HepG2 (cell line): ENCODE measurements at regions not wholly inside any gene's neighbourhood (a gene's known extent, or its start where the extent isn't known, plus 50 kb on each side); places are given as distances from the start of the nearest gene placed in this dataset.

Experiments
- ATAC-seq: fragments of 200-7000 bp; cut with Tn5 transposase; 3 replicates; pipeline ENCODE4 v1.9.1; 2020; ENCODE audit warnings: mild to moderate bottlenecking, moderate library complexity
- BruUV-seq: library from RNA; stranded (reverse); fragments of 400-500 nt; replicated peaks from 2 replicates; lab custom pipeline; 2021; lab: Mats Ljungman, UMichigan
- CTCF ChIA-PET: fragments of 300-600 bp; formaldehyde crosslinking; extraction: SDS; loops from one replicate; lab custom pipeline; 2021; ENCODE audit warnings: low total read pairs, inconsistent platforms, low intra/inter-chr PET ratio; lab: Yijun Ruan, JAX
- POLR2A ChIA-PET: fragments of 350-600 bp; sonication (Branson Sonifier 250); formaldehyde crosslinking; loops from one replicate; lab custom pipeline; 2020; ENCODE audit warnings: antibody characterized with exemption, inconsistent platforms; lab: Yijun Ruan, JAX
- DNase-seq: peaks from one replicate; pipeline ENCODE4 v3.0.0-alpha.2; 2015; ENCODE audit warnings: low spot score
- FAIRE-seq: peaks from 3 replicates; lab custom pipeline; 2011; peaks lifted over from hg19 to GRCh38; lab: Jason Lieb, UNC
- H2AFZ ChIP-seq: one replicate; pipeline ENCODE4 v1.6.1; 2011; ENCODE audit warnings: low read length, inconsistent platforms
- H3K27ac ChIP-seq: fragments of 300-600 bp; 3 replicates; pipeline ENCODE4 v1.8.0; 2011; ENCODE audit warnings: mixed run types, mild to moderate bottlenecking, mixed read lengths, low read length, inconsistent platforms; ENCODE audit not compliant: insufficient read depth; ENCODE audit errors: extremely low read length
- H3K27me3 ChIP-seq, 2 experiments: fragments of 200-600 bp in 1 of 2; 2 replicates in 1 of 2; 3 replicates in 1 of 2; pipeline versions ENCODE4 v1.6.0 to v1.8.0; 2011; ENCODE audit warnings: low read length in 2 of 2, mild to moderate bottlenecking in 2 of 2, moderate library complexity in 2 of 2, inconsistent platforms in 1 of 2; ENCODE audit not compliant: insufficient read depth in 2 of 2, control insufficient read depth in 1 of 2
- H3K36me3 ChIP-seq, 2 experiments: fragments of 200-600 bp in 1 of 2; replicated peaks in 1 of 2; 2 replicates in 1 of 2; 3 replicates in 1 of 2; pipeline versions ENCODE4 v1.5.1 to v1.8.0; 2011; ENCODE audit warnings: low read length in 2 of 2, inconsistent platforms in 1 of 2; ENCODE audit not compliant: insufficient read depth in 2 of 2, control insufficient read depth in 1 of 2
- H3K4me1 ChIP-seq: 2 replicates; pipeline ENCODE4 v1.5.1; 2012; ENCODE audit warnings: low read length, inconsistent platforms; ENCODE audit not compliant: insufficient read depth
- H3K4me2 ChIP-seq: 2 replicates; pipeline ENCODE4 v1.6.0; 2011; ENCODE audit warnings: low read depth, low read length, inconsistent platforms
- H3K4me3 ChIP-seq, 3 experiments: fragments of 200-600 bp in 1 of 3; sonication (generic), shearing (Covaris generic) in 1 of 3; replicated peaks in 1 of 3; 2 replicates each; pipeline ENCODE4 v1.5.1; 2011 to 2016; ENCODE audit warnings: low read length in 3 of 3, inconsistent platforms in 2 of 3, low read depth in 2 of 3, mild to moderate bottlenecking in 2 of 3, control low read depth in 1 of 3, mixed read lengths in 1 of 3; ENCODE audit not compliant: insufficient read depth in 1 of 3
- H3K79me2 ChIP-seq: one replicate; pipeline ENCODE4 v1.6.1; 2011; ENCODE audit warnings: low read length, inconsistent platforms; ENCODE audit not compliant: insufficient read depth
- H3K9ac ChIP-seq: 2 replicates; pipeline ENCODE4 v1.6.0; 2011; ENCODE audit warnings: mild to moderate bottlenecking, low read depth, low read length, inconsistent platforms; ENCODE audit not compliant: insufficient read depth
- H3K9me3 ChIP-seq: 2 replicates; pipeline ENCODE4 v1.5.1; 2012; ENCODE audit warnings: mild to moderate bottlenecking, low read length
- H4K20me1 ChIP-seq: 2 replicates; pipeline ENCODE4 v1.6.0; 2011; ENCODE audit warnings: inconsistent platforms, mild to moderate bottlenecking, low read length, moderate library complexity; ENCODE audit not compliant: insufficient read depth
- EED ChIP-seq: sonication (generic); formaldehyde crosslinking; IDR thresholded peaks from 2 replicates; pipeline ENCODE4 v1.5.0; 2020; ENCODE audit warnings: mild to moderate bottlenecking, missing genetic modification reagents
- FOXK2 ChIP-seq: fragments of 450-650 bp; IDR thresholded peaks from 2 replicates; pipeline ENCODE4 v1.6.1; 2016
- GLMP ChIP-seq: sonication (generic); formaldehyde crosslinking; IDR thresholded peaks from 2 replicates; pipeline ENCODE4 v1.9.0; 2021; ENCODE audit warnings: missing genetic modification reagents, mild to moderate bottlenecking, borderline replicate concordance
- MAFG ChIP-seq: sonication (generic); formaldehyde crosslinking; IDR thresholded peaks from 2 replicates; pipeline ENCODE4 v1.5.1; 2020; ENCODE audit warnings: mild to moderate bottlenecking, missing genetic modification reagents
- PLSCR1 ChIP-seq: sonication (generic); formaldehyde crosslinking; IDR thresholded peaks from 2 replicates; pipeline ENCODE4 v1.5.0; 2020; ENCODE audit warnings: missing genetic modification reagents, mild to moderate bottlenecking, borderline replicate concordance
- ZFP41 ChIP-seq: sonication (generic); formaldehyde crosslinking; IDR thresholded peaks from 2 replicates; pipeline ENCODE4 v1.4.0; 2020; ENCODE audit warnings: mild to moderate bottlenecking, missing genetic modification reagents, borderline replicate concordance
- ZNF263 ChIP-seq: sonication (generic); formaldehyde crosslinking; IDR thresholded peaks from 2 replicates; pipeline ENCODE4 v1.4.0; 2020; ENCODE audit warnings: missing genetic modification reagents
- ZNF335 ChIP-seq: sonication (generic); formaldehyde crosslinking; IDR thresholded peaks from 2 replicates; pipeline ENCODE4 v1.4.0; 2020; ENCODE audit warnings: missing genetic modification reagents
- ZNF619 ChIP-seq: sonication (generic); formaldehyde crosslinking; IDR thresholded peaks from 2 replicates; pipeline ENCODE4 v1.4.0; 2020; ENCODE audit warnings: mild to moderate bottlenecking, missing genetic modification reagents
- ZSCAN31 ChIP-seq: sonication (generic); formaldehyde crosslinking; IDR thresholded peaks from 2 replicates; pipeline ENCODE4 v1.5.0; 2020; ENCODE audit warnings: low read depth, mild to moderate bottlenecking, missing genetic modification reagents
- WGBS: methylation state at CpG from one replicate; pipeline ENCODE4 v1.1.6; 2017; ENCODE audit warnings: low lambda C conversion rate; 5-methylcytosine and 5-hydroxymethylcytosine counted together
- in situ Hi-C: cut with HindIII; loops from 2 replicates; pipeline ENCODE4 v1.10.0; 2017; ENCODE audit warnings: low pct_unique_long_range_greater_than_20kb; ENCODE audit not compliant: extremely low pct_ligation_motif_present
- intact Hi-C: fragments of 100-400 bp; cut with micrococcal nuclease; formaldehyde crosslinking; loops from one replicate; pipeline ENCODE4 v1.10.0; 2022; ENCODE audit not compliant: unreplicated experiment
- TF ChIP-seq, protein P1 (sequence below): sonication (generic); formaldehyde crosslinking; IDR thresholded peaks from 2 replicates; pipeline ENCODE4 v1.5.0; 2020; ENCODE audit warnings: mild to moderate bottlenecking, missing genetic modification reagents
- TF ChIP-seq, protein P2 (sequence below): IDR thresholded peaks from 2 replicates; pipeline ENCODE4 v1.6.1; 2016; ENCODE audit warnings: low read depth, missing genetic modification reagents, missing compliant biosample characterization

DNA sequence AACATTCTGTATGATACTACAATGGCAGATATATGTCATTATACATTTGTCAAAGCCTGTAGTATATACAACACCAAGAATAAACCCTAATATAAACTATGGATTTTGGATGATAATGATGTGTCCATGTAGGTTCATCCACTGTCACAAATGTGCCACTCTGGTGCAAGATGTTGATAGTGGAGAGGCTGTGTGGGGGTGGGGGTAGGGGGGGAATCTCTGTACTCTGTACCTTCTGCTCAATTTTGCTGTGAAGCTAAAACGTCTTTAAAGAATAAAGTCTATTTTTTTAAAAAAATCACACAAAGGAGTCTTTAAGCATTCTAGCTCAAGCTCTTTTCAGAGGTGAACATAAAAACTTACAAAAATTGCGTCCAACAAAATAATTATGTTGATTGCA is 88.2 kb upstream of the ABI3BP start:
- DNase-seq (no peak), ATAC-seq (no peak), FAIRE-seq (no peak)
- Histone ChIP-seq H3K36me3 (no peaks in the 10 kb centered on the region), H3K4me2 (no peak overlapping the region), H3K79me2 (no peaks in the 10 kb centered on the region), H3K4me1 (no peaks in the 10 kb centered on the region), H2AFZ (no peak overlapping the region), H3K4me3 (no peak overlapping the region), H3K27ac (no peak overlapping the region), H4K20me1 (no peaks in the 10 kb centered on the region), H3K9me3 (no peaks in the 10 kb centered on the region), H3K9ac (no peak overlapping the region), H3K27me3 (no peaks in the 10 kb centered on the region)
- CTCF ChIA-PET = no interaction called here
- BruUV-seq = no TSS peak
- in situ Hi-C loops = no loop called here
- POLR2A ChIA-PET = interaction anchor here (0.6 kb wide), 1 partner anchor 431 kb away, joined by 4 read pairs; the partner anchor contains the start of gene SENP7
- 0% methylated on average over 2 of the region's 2 CpGs for WGBS
- intact Hi-C loops = no loop called here
- no peak for TF ChIP-seq PLSCR1 (CRISPR knock-in tag)
- TF ChIP-seq, protein P1, sequence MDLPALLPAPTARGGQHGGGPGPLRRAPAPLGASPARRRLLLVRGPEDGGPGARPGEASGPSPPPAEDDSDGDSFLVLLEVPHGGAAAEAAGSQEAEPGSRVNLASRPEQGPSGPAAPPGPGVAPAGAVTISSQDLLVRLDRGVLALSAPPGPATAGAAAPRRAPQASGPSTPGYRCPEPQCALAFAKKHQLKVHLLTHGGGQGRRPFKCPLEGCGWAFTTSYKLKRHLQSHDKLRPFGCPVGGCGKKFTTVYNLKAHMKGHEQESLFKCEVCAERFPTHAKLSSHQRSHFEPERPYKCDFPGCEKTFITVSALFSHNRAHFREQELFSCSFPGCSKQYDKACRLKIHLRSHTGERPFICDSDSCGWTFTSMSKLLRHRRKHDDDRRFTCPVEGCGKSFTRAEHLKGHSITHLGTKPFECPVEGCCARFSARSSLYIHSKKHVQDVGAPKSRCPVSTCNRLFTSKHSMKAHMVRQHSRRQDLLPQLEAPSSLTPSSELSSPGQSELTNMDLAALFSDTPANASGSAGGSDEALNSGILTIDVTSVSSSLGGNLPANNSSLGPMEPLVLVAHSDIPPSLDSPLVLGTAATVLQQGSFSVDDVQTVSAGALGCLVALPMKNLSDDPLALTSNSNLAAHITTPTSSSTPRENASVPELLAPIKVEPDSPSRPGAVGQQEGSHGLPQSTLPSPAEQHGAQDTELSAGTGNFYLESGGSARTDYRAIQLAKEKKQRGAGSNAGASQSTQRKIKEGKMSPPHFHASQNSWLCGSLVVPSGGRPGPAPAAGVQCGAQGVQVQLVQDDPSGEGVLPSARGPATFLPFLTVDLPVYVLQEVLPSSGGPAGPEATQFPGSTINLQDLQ (CRISPR knock-in tag) = no peak
- TF ChIP-seq, protein P2, sequence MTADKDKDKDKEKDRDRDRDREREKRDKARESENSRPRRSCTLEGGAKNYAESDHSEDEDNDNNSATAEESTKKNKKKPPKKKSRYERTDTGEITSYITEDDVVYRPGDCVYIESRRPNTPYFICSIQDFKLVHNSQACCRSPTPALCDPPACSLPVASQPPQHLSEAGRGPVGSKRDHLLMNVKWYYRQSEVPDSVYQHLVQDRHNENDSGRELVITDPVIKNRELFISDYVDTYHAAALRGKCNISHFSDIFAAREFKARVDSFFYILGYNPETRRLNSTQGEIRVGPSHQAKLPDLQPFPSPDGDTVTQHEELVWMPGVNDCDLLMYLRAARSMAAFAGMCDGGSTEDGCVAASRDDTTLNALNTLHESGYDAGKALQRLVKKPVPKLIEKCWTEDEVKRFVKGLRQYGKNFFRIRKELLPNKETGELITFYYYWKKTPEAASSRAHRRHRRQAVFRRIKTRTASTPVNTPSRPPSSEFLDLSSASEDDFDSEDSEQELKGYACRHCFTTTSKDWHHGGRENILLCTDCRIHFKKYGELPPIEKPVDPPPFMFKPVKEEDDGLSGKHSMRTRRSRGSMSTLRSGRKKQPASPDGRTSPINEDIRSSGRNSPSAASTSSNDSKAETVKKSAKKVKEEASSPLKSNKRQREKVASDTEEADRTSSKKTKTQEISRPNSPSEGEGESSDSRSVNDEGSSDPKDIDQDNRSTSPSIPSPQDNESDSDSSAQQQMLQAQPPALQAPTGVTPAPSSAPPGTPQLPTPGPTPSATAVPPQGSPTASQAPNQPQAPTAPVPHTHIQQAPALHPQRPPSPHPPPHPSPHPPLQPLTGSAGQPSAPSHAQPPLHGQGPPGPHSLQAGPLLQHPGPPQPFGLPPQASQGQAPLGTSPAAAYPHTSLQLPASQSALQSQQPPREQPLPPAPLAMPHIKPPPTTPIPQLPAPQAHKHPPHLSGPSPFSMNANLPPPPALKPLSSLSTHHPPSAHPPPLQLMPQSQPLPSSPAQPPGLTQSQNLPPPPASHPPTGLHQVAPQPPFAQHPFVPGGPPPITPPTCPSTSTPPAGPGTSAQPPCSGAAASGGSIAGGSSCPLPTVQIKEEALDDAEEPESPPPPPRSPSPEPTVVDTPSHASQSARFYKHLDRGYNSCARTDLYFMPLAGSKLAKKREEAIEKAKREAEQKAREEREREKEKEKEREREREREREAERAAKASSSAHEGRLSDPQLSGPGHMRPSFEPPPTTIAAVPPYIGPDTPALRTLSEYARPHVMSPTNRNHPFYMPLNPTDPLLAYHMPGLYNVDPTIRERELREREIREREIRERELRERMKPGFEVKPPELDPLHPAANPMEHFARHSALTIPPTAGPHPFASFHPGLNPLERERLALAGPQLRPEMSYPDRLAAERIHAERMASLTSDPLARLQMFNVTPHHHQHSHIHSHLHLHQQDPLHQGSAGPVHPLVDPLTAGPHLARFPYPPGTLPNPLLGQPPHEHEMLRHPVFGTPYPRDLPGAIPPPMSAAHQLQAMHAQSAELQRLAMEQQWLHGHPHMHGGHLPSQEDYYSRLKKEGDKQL (CRISPR knock-in tag) = no peak
- no peak for TF ChIP-seq ZNF335 (CRISPR knock-in tag)
- TF ChIP-seq GLMP (CRISPR knock-in tag) = no peak
- no peak for TF ChIP-seq MAFG (CRISPR knock-in tag)
- TF ChIP-seq ZFP41 = no peak
- no peak for TF ChIP-seq ZSCAN31
- TF ChIP-seq FOXK2 = no peak
- no peak for TF ChIP-seq ZNF263
- no peak for TF ChIP-seq ZNF619
- TF ChIP-seq EED (CRISPR knock-in tag) = no peak
